ENCODE measurements at regions not wholly inside any gene's neighbourhood (a gene's known extent, or its start where the extent isn't known, plus 50 kb on each side); places are given as distances from the start of the nearest gene placed in this dataset.
"Not testable (repeated sequence)": the region's sequence is repeated elsewhere in the genome, so short reads cannot be mapped to it uniquely, and the experiment has no call there.

DNA sequence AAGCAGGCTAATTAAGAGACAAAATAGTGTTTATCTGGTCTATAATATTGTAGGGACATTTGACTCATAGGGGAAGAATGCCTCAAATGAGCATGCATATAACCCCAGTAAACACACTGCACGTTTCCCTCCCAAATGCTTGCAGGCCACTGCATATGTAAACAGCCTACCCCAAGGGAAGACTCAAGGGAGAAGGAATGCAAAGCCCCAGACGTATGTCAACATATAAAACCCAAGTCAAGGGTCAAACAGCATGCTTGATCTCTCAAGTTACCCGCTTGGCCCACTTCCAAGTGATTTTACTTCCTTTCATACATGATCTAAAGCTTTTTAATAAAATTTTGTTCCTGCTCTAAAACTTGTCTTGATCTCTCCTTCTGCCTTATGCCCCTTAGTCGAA, 1090.0 kb downstream of the OTOL1 start:
- TF ChIP-seq POLR2A (IDR thresholded peaks at IDR 0.05) = no peak
- TF ChIP-seq, protein P1, sequence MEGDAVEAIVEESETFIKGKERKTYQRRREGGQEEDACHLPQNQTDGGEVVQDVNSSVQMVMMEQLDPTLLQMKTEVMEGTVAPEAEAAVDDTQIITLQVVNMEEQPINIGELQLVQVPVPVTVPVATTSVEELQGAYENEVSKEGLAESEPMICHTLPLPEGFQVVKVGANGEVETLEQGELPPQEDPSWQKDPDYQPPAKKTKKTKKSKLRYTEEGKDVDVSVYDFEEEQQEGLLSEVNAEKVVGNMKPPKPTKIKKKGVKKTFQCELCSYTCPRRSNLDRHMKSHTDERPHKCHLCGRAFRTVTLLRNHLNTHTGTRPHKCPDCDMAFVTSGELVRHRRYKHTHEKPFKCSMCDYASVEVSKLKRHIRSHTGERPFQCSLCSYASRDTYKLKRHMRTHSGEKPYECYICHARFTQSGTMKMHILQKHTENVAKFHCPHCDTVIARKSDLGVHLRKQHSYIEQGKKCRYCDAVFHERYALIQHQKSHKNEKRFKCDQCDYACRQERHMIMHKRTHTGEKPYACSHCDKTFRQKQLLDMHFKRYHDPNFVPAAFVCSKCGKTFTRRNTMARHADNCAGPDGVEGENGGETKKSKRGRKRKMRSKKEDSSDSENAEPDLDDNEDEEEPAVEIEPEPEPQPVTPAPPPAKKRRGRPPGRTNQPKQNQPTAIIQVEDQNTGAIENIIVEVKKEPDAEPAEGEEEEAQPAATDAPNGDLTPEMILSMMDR (IDR thresholded peaks at IDR 0.05) = no peak
- TF ChIP-seq EP300 (IDR thresholded peaks at IDR 0.05) = no peak
- no peak for TF ChIP-seq POLR2AphosphoS5 (IDR thresholded peaks at IDR 0.05)
- Histone ChIP-seq H3K27me3 (no peaks in the 10 kb centered on the region), H3K4me1 (no peaks in the 10 kb centered on the region), H3K27ac (no peak overlapping the region), H3K4me3 (no peak overlapping the region), H3K9me3 (no peaks in the 10 kb centered on the region), H3K36me3 (no peaks in the 10 kb centered on the region)
- no peak for ATAC-seq
- 70 to 73% methylated on average over 4 of the region's 4 CpGs for WGBS, 2 donors (ENCODE audit: low coverage in 1 of 2)

DNA sequence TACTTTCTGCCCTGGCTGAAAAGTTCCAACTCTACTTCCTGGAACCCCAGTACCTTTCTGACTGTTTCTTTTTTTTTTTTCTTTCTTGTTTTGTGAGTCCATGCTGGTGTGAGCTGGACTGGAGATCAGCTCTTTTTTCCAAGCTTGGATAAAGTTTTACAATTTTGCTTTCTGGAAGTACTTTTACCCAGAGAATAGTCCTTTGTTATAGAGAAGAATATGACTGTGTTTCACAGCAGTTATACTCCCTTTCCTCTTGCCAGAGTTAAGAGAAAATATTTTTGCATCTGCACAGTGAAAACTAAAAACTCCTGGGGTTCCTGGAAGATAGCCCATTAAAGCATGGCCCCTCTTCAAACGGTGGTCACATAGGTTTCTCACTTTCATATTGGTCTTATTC, 1100.6 kb downstream of the OTOL1 start:
- no peak for ATAC-seq
- H3K4me1 ChIP-seq = no peaks in the 10 kb centered on the region
- no peak overlapping the region for H3K4me3 ChIP-seq
- H3K27me3 ChIP-seq = no peaks in the 10 kb centered on the region
- no peak overlapping the region for H3K27ac ChIP-seq
- 0 to 20% methylated on average over 1 of the region's 1 CpG for WGBS, 2 donors (ENCODE audit: low coverage in 1 of 2)
- no peaks in the 10 kb centered on the region for H3K9me3 ChIP-seq
- TF ChIP-seq POLR2AphosphoS5 (IDR thresholded peaks at IDR 0.05) (no peak), POLR2A (IDR thresholded peaks at IDR 0.05) (no peak), EP300 (IDR thresholded peaks at IDR 0.05) (no peak)
- TF ChIP-seq, protein P1 (IDR thresholded peaks at IDR 0.05) = no peak
- H3K36me3 ChIP-seq = no peaks in the 10 kb centered on the region

DNA sequence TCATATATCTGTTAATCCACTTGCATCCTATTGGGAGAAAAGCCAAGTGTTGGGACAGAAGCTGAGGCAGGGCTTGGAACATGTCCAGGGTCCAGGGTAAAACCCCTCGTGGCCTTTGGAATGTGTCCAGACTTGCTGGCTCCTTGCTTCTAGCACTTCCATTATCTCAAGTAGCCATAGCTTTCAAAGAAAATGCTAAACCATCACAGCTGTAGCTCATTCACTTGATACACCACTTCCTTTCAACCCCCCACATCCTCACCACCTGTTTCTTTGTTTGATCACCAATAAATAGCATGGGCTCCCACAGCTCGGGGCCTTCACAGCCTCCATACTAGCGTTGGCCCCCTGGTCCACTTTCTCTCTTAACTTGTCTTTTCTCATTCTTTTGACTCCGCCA, 1101.9 kb downstream of the OTOL1 start:
- H3K9me3 ChIP-seq, H3K4me3 ChIP-seq, H3K36me3 ChIP-seq, ATAC-seq, H3K27me3 ChIP-seq, H3K4me1 ChIP-seq, H3K27ac ChIP-seq: not testable (repeated sequence)
- WGBS, 2 donors (ENCODE audit: low coverage in 1 of 2) = 0 to 39% methylated on average over 1 to 4 of the region's 4 CpGs

DNA sequence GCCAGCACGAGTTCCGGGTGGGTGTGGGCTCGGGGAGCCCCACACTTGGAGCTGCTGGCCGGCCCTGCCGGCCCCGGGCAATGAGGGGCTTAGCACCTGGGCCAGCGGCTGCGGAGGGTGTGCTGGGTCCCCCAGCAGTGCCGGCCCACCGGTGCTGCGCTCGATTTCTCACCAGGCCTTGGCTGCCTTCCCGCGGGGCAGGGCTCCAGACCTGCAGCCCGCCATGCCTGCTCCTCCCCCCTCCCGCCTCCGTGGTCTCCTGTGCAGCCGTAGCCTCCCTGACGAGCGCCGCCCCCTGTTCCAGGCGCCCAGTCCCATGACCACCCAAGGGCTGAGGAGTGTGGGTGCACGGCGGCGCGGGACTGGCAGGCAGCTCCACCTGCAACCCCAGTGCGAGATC, 1103.1 kb downstream of the OTOL1 start:
- not testable (repeated sequence) for H3K4me3 ChIP-seq, H3K4me1 ChIP-seq, H3K27ac ChIP-seq, ATAC-seq, H3K27me3 ChIP-seq, H3K36me3 ChIP-seq, H3K9me3 ChIP-seq
- WGBS, 2 donors (ENCODE audit: low coverage in 1 of 2) = no CpG with 5 or more reads among the region's 27 CpGs

DNA sequence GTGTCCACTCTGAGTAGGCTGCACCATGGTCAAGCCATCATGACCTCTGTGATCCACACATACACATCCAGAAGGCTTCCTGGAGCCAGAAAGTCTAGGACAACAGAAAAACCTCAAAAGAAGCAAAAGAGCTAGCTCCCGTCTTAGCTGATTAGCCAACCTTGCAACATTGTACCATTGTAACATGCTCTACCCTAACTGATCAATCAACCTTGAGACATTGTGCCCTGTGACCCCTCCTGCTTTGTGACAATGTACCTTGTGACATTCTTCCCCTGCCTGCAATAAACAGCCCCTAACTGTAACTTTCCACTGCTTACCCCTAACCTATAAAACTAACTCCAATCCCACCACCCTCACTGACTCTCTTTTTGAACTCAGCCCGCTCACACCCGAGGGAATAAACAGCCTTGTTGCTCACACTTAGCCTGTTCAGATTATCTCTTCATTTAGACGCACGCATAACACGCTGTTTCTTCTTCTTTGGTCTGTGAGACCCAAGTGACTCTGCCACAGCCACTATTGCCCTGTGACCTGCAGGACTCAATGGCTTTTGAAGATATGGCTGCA, 1104.6 kb downstream of the OTOL1 start:
- Histone ChIP-seq H3K27me3 (no peaks in the 10 kb centered on the region), H3K36me3 (no peaks in the 10 kb centered on the region), H3K4me1 (no peaks in the 10 kb centered on the region), H3K4me3 (no peak overlapping the region), H3K9me3 (peaks cover 0 to 6% (median 0%) of the 10 kb centered on the region in 3 donors), H3K27ac (no peak overlapping the region)
- TF ChIP-seq POLR2AphosphoS5 (IDR thresholded peaks at IDR 0.05) = no peak
- TF ChIP-seq, protein P1 (IDR thresholded peaks at IDR 0.05) = no peak
- no peak for TF ChIP-seq EP300 (IDR thresholded peaks at IDR 0.05)
- TF ChIP-seq POLR2A (IDR thresholded peaks at IDR 0.05) = no peak
- WGBS, 2 donors (ENCODE audit: low coverage in 1 of 2) = 89% methylated on average over 6 of the region's 6 CpGs
- no peak for ATAC-seq

DNA sequence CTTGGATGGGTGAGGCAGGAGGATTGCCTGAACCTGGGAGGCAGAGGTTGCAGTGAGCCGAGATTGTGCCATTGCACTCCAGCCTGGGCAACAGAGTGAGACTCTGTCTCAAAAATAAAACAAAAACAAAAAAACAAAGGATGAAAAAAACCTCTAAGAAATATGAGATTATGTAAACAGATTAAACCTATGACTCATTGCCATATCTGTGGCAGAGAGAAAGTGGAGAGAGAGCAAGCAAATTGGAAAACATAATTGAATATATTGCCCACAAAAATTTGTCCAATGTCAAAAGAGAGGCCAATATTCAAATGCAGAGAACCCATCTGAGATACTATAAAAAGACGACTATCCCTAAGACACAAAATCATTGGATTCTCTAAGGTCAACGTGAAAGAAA, 1106.0 kb downstream of the OTOL1 start:
- H3K9me3 ChIP-seq = peaks cover 0 to 6% (median 0%) of the 10 kb centered on the region in 3 donors
- no peak for TF ChIP-seq POLR2A (IDR thresholded peaks at IDR 0.05)
- no peak for TF ChIP-seq POLR2AphosphoS5 (IDR thresholded peaks at IDR 0.05)
- TF ChIP-seq, protein P1 (IDR thresholded peaks at IDR 0.05) = no peak
- TF ChIP-seq EP300 (IDR thresholded peaks at IDR 0.05) = no peak
- no peak overlapping the region for H3K4me3 ChIP-seq
- ATAC-seq = no peak
- WGBS, 2 donors (ENCODE audit: low coverage in 1 of 2) = 85 to 100% methylated on average over 1 to 3 of the region's 3 CpGs
- H3K27ac ChIP-seq = no peak overlapping the region
- no peaks in the 10 kb centered on the region for H3K4me1 ChIP-seq
- H3K36me3 ChIP-seq = no peaks in the 10 kb centered on the region
- no peaks in the 10 kb centered on the region for H3K27me3 ChIP-seq

Measured in gastroesophageal sphincter (tissue), 4 donors.